Mesothelial cell of epicardium (in vitro differentiated cells): ENCODE measurements at regions not wholly inside any gene's neighbourhood (a gene's known extent, or its start where the extent isn't known, plus 50 kb on each side); places are given as distances from the start of the nearest gene placed in this dataset.
A peak's percentile ranks its signal among the peaks of the same experiment; 100 is the strongest.

Experiments used
- DNase-seq, 2 experiments: peaks; one replicate each; pipeline ENCODE4 v3.0.0; 2021; ENCODE audit warnings: low spot score in 2 of 2; ENCODE audit not compliant: unreplicated experiment in 2 of 2
- H3K27ac Mint-ChIP-seq: 2 replicates; pipeline ENCODE4 v1.8.0; 2021; ENCODE audit warnings: mixed read lengths
- H3K27me3 Mint-ChIP-seq: 2 replicates; pipeline ENCODE4 v1.8.0; 2021; ENCODE audit warnings: low read depth, mixed read lengths
- H3K36me3 Mint-ChIP-seq: 2 replicates; pipeline ENCODE4 v1.8.0; 2021; ENCODE audit warnings: mixed read lengths
- H3K4me1 Mint-ChIP-seq: 2 replicates; pipeline ENCODE4 v1.8.0; 2021; ENCODE audit warnings: mixed read lengths
- H3K4me3 Mint-ChIP-seq: 2 replicates; pipeline ENCODE4 v1.8.0; 2021; ENCODE audit warnings: mild to moderate bottlenecking, moderate library complexity, mixed read lengths
- H3K9me3 Mint-ChIP-seq: 2 replicates; pipeline ENCODE4 v1.8.0; 2021; ENCODE audit warnings: mixed read lengths
- TF ChIP-seq, protein P1 (sequence below): fragments of 200-600 bp; sonication (generic); IDR thresholded peaks from one replicate; pipeline ENCODE4 v1.5.0; 2021; ENCODE audit warnings: antibody characterized with exemption; ENCODE audit not compliant: unreplicated experiment

GRCh38 chr9:129258124-129258822, 80.2 kb upstream of the IER5L start:
- Mint-ChIP-seq H3K27me3 (peaks cover 14% of the 10 kb centered on the region), H3K9me3 (no peaks in the 10 kb centered on the region), H3K36me3 (no peaks in the 10 kb centered on the region), H3K4me1 (peaks cover 14% of the 10 kb centered on the region), H3K27ac (no peak overlapping the region), H3K4me3 (peak overlapping the region; percentile 33)
- DNase-seq: peak; percentile 85 to 89
- TF ChIP-seq, protein P1, sequence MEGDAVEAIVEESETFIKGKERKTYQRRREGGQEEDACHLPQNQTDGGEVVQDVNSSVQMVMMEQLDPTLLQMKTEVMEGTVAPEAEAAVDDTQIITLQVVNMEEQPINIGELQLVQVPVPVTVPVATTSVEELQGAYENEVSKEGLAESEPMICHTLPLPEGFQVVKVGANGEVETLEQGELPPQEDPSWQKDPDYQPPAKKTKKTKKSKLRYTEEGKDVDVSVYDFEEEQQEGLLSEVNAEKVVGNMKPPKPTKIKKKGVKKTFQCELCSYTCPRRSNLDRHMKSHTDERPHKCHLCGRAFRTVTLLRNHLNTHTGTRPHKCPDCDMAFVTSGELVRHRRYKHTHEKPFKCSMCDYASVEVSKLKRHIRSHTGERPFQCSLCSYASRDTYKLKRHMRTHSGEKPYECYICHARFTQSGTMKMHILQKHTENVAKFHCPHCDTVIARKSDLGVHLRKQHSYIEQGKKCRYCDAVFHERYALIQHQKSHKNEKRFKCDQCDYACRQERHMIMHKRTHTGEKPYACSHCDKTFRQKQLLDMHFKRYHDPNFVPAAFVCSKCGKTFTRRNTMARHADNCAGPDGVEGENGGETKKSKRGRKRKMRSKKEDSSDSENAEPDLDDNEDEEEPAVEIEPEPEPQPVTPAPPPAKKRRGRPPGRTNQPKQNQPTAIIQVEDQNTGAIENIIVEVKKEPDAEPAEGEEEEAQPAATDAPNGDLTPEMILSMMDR: no peak

DNA sequence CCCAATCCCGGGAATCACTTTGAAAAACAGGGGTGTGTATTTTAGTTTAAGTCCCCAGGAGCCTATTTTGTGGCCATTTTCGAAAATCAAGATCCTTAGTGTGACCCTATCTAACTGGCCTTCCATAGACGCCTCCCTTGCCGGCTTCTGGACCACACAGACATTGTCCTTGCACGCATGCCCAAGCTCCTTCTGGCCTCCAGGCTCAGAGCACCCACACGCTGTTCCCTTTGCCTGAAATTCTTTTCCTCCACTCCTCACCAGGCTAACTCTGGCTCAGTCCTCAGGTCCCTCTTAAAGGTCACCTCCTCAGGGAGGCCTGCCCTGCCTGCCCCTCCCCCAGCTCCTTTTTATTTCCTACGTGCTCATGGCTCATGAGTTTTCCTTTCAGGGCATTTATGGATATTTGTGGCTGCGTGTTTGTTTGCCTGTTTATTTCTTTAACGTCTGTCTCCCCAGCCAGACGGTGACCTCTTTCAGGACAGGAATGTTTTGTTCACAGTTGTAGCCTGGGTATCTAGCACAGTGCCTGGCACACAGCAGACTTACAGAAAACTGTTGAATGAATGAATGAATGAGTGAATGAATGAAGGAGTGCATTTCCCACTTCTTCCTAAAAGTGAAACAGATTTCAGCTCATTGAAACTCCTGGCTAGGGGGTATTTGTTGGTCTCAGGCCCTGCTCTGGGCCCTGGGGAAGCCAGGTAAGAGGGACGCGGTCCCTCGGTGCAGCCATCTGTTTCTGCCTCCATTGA, 79.1 kb upstream of the IER5L start:
- Mint-ChIP-seq H3K36me3 (no peaks in the 10 kb centered on the region), H3K27me3 (peaks cover 14% of the 10 kb centered on the region), H3K4me3 (no peak overlapping the region), H3K4me1 (peaks cover 14% of the 10 kb centered on the region), H3K9me3 (no peaks in the 10 kb centered on the region), H3K27ac (no peak overlapping the region)
- DNase-seq: no peak
- TF ChIP-seq, protein P1: no peak

- Mint-ChIP-seq H3K4me3 (no peak overlapping the region), H3K9me3 (no peaks in the 10 kb centered on the region), H3K4me1 (peaks cover 14% of the 10 kb centered on the region), H3K27ac (no peak overlapping the region), H3K36me3 (no peaks in the 10 kb centered on the region), H3K27me3 (peaks cover 9% of the 10 kb centered on the region)
- TF ChIP-seq, protein P1: no peak
- DNase-seq: no peak
Observed at GRCh38 chr9:129254566-129255287, 76.7 kb upstream of the IER5L start.

DNA sequence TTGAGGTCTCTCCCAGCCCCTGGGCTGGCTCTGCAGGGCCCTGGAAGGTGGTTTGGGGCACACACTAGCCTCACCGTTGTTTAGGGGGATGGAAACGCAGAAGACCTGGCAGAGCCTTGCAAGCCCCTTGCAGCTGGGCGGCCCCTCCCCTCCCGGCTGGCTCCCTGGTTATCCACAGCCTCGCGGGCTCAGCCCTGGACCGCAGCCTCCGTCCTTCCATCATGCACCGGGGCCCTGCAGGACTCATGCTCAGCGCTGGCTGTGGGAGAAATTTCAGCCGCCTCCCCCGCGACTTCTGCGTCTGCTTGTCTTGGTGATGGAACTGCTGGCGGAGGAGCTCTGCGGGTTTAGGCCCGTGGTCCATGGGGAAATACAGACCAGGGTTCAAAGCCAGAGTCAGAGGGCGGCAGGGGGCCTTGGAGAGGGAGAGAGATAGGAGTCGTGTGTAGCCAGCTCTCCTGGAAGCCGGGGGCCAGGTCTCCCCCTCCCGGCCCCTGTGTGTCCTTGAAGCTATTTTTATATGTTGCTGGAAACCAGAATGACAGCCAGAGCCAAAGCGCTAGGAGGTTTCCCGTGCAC, 75.8 kb upstream of the IER5L start:
- Mint-ChIP-seq H3K9me3 (peaks cover 1% of the 10 kb centered on the region), H3K4me3 (no peak overlapping the region), H3K4me1 (peaks cover 11% of the 10 kb centered on the region), H3K27ac (peak overlapping the region; percentile 9), H3K36me3 (no peaks in the 10 kb centered on the region), H3K27me3 (peaks cover under 1% of the 10 kb centered on the region)
- DNase-seq: peak in 1 of 2 experiments; percentile 45
- TF ChIP-seq, protein P1: no peak

GRCh38 chr9:129252937-129253802, 75.1 kb upstream of the IER5L start:
- H3K36me3 Mint-ChIP-seq: no peaks in the 10 kb centered on the region
- DNase-seq: no peak
- peaks cover 3% of the 10 kb centered on the region for H3K9me3 Mint-ChIP-seq
- peaks cover 9% of the 10 kb centered on the region for H3K4me1 Mint-ChIP-seq
- no peaks in the 10 kb centered on the region for H3K27me3 Mint-ChIP-seq
- TF ChIP-seq, protein P1: no peak
- H3K4me3 Mint-ChIP-seq: no peak overlapping the region
- no peak overlapping the region for H3K27ac Mint-ChIP-seq
